Activated CD8-positive, alpha-beta memory T cell treated with anti-CD3 and anti-CD28 coated beads, Interleukin-2, amount 10 ng/mL, durations not matched to agents 7 days and 5 days (primary cell): ENCODE measurements at regions not wholly inside any gene's neighbourhood (a gene's known extent, or its start where the extent isn't known, plus 50 kb on each side); places are given as distances from the start of the nearest gene placed in this dataset.

Experiments used
- ATAC-seq: fragments of 150-1000 bp; cut with Tn5 transposase; one replicate; pipeline ENCODE4 v1.10.0; 2021; ENCODE audit warnings: moderate library complexity
- CTCF ChIA-PET: fragments of 350-600 bp; sonication (Branson Sonifier 250); formaldehyde crosslinking; loops from one replicate; lab custom pipeline; 2021; ENCODE audit warnings: antibody characterized with exemption; lab: Charles Lee
- DNase-seq: peaks from one replicate; pipeline ENCODE4 v3.0.0-alpha.2; 2020
- H3K27ac Mint-ChIP-seq: one replicate; pipeline ENCODE4 v1.8.0; 2021; ENCODE audit warnings: mild to moderate bottlenecking, mixed read lengths
- H3K27me3 Mint-ChIP-seq: one replicate; pipeline ENCODE4 v1.8.0; 2021; ENCODE audit warnings: mixed read lengths
- H3K36me3 Mint-ChIP-seq: one replicate; pipeline ENCODE4 v1.8.0; 2021; ENCODE audit warnings: mild to moderate bottlenecking, mixed read lengths
- H3K4me1 Mint-ChIP-seq: one replicate; pipeline ENCODE4 v1.8.0; 2021; ENCODE audit warnings: mixed read lengths
- H3K4me3 Mint-ChIP-seq: one replicate; pipeline ENCODE4 v1.8.0; 2021; ENCODE audit warnings: mild to moderate bottlenecking, moderate library complexity, mixed read lengths
- H3K9me3 Mint-ChIP-seq: one replicate; pipeline ENCODE4 v1.8.0; 2022; ENCODE audit warnings: low read depth, mixed read lengths

DNA sequence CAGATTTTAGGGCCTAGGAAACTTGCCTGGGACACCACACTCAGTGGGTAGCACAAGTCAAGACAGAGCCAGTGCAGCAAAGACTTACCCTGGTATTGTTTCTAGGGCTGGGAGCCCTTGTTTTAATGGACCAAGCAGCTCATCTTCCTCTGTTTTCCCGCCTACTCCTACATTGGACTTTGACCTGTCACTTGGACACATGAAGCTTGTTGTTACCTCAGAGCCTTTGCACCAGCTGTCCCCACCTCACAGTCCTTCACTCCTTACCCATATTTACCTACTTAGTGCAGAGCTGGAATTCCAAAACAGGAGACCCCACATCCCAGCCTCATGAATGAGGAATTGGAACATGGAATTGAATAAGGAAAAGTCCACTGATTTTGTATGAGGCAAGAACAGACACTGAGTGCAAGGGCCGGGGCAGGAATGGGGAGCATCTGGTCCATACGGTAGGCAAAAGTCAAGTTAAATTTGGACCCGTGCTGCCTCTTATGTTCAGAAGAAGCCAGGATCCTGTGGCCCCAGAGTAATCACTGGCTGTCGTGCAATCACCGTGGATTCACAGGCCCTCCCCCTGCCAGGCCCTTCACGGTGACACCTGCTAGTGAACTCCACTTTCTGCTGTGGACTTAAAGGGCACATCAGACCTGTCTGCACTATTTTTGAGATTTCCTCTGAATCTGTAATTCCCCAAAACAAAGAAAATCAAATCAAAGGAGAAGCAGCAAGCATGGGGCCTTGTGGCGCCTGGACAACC lies 236.9 kb upstream of the PMEPA1 start:
- H3K4me1 Mint-ChIP-seq: no peaks in the 10 kb centered on the region
- no peaks in the 10 kb centered on the region for H3K36me3 Mint-ChIP-seq
- CTCF ChIA-PET: no interaction called here
- H3K4me3 Mint-ChIP-seq: no peak overlapping the region
- no peak for ATAC-seq
- no peaks in the 10 kb centered on the region for H3K27me3 Mint-ChIP-seq
- peaks cover 2% of the 10 kb centered on the region for H3K9me3 Mint-ChIP-seq
- no peak for DNase-seq
- no peak overlapping the region for H3K27ac Mint-ChIP-seq

- ATAC-seq (no peak), DNase-seq (no peak)
- Mint-ChIP-seq H3K36me3 (no peaks in the 10 kb centered on the region), H3K9me3 (peaks cover 2% of the 10 kb centered on the region), H3K27ac (no peak overlapping the region), H3K4me1 (no peaks in the 10 kb centered on the region), H3K27me3 (no peaks in the 10 kb centered on the region), H3K4me3 (no peak overlapping the region)
- CTCF ChIA-PET: no interaction called here
Observed at GRCh38 chr20:57944988-57945387, 235.2 kb upstream of the PMEPA1 start.

DNA sequence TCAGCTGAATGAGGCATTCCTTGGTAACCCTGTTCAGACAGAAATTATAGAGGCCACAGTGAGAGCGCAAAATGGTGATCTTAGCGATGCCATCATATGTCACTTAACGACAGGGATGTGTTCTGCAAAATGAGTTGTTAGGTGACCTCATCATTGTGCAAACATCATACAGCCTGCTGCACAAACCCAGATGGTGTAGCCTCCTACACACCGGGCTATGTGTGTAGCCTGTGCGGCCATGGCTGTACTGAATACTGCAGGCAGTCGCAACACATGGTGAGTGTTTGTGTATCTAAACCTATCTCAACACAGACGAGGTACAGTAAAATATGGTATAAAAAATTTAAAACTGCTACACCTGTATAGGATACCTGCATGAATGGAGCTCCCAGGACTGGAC lies 234.1 kb upstream of the PMEPA1 start:
- CTCF ChIA-PET: no interaction called here
- Mint-ChIP-seq H3K27me3 (no peaks in the 10 kb centered on the region), H3K4me1 (no peaks in the 10 kb centered on the region), H3K9me3 (peaks cover 2% of the 10 kb centered on the region), H3K27ac (no peak overlapping the region), H3K4me3 (no peak overlapping the region), H3K36me3 (no peaks in the 10 kb centered on the region)
- DNase-seq (no peak), ATAC-seq (no peak)

DNA sequence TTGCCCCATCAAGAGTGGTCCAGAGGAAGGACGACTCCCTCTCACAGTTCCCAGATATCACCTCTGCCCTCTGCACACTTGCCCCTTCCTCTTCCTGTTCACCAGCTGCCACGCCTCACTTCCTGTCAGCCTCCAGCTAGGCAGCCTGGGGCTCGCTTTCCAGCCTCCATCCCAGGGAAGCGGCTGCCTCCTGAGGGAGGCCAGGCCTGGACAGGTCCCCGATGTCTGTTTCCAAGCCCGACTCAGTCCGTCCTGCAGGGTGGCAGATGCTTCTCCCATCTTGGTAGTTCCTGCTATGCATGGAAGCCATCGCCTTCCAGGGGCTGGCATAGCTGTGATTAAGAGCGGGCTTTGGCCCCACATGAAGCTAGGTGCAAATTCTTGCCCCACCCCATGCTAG lies 233.5 kb upstream of the PMEPA1 start:
- H3K4me1 Mint-ChIP-seq: no peaks in the 10 kb centered on the region
- no peak overlapping the region for H3K4me3 Mint-ChIP-seq
- H3K27me3 Mint-ChIP-seq: no peaks in the 10 kb centered on the region
- ATAC-seq: no peak
- H3K27ac Mint-ChIP-seq: no peak overlapping the region
- no peak for DNase-seq
- CTCF ChIA-PET: no interaction called here
- no peaks in the 10 kb centered on the region for H3K36me3 Mint-ChIP-seq
- no peaks in the 10 kb centered on the region for H3K9me3 Mint-ChIP-seq

DNA sequence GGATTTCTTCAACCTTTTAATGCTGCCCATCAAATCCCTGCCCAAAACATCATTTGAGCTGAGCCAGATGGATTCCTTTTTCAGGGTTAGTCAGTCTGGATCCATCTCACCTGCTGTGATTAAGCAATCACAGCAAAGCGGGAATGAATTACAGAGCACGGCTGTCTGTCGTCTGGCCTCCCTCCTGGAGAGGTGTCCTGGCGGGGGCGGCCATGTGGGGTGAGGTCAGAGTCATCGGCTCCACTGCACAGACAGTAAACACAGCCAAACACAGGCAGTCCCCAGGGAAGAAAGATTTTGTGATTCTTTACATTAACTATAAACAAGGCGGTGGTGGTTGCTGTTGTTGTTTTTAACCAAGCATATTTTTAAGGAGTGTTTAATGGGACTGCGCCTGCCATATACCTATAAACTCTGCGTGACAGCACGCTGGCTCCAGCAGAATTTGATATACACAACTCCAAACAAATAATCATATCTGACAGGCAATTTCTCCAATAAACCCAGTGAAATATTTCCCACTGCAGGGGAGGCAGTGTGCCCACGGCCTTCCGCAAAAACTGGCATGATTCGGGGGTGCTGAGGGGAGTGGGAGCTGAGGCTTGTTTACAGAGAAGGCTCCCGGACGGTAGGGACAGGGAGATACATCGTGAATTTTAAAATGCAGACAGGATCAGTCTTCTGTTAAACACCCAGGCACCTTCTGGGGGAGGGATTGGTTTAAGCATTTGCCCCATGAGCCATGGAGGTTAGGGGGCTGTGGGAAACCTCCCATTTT lies 232.0 kb upstream of the PMEPA1 start:
- no peaks in the 10 kb centered on the region for H3K4me1 Mint-ChIP-seq
- no peak overlapping the region for H3K27ac Mint-ChIP-seq
- no peak overlapping the region for H3K4me3 Mint-ChIP-seq
- H3K27me3 Mint-ChIP-seq: no peaks in the 10 kb centered on the region
- CTCF ChIA-PET: no interaction called here
- no peaks in the 10 kb centered on the region for H3K9me3 Mint-ChIP-seq
- no peak for ATAC-seq
- H3K36me3 Mint-ChIP-seq: no peaks in the 10 kb centered on the region
- no peak for DNase-seq

DNA sequence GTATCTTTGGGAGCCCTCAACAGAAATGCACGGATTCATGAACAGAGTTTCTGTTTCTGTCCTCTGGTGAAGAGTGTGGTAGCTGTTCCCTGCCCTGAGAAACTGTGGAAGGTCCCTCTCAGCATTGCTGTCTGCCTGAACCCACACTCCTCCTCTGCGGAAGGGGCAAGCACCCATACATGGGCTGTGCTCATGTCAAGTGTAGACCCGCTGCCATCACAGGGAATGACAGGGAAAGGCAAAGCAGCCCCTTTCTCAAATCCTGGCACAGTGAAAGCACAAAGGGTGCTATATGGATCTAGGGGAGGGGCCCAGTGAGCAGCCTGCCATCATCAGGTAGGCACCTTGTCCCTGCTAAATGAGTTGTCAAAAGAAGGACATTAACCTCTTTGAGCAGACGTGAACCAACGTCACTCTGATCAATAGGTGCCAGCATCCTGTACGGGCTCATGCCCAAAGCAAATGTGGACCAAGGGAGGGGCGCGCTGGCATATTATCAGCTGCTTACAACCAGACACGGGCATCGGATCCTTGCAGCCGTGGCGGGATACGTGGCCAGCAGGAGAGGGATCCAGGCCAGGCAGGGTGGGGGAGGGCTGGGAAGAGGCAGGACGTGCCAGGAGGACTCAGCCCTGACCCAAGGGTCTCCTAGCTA lies 231.2 kb upstream of the PMEPA1 start:
- no peak for ATAC-seq
- no peak overlapping the region for H3K4me3 Mint-ChIP-seq
- CTCF ChIA-PET: no interaction called here
- H3K27me3 Mint-ChIP-seq: no peaks in the 10 kb centered on the region
- no peaks in the 10 kb centered on the region for H3K4me1 Mint-ChIP-seq
- no peaks in the 10 kb centered on the region for H3K9me3 Mint-ChIP-seq
- no peak overlapping the region for H3K27ac Mint-ChIP-seq
- no peak for DNase-seq
- H3K36me3 Mint-ChIP-seq: no peaks in the 10 kb centered on the region

DNA sequence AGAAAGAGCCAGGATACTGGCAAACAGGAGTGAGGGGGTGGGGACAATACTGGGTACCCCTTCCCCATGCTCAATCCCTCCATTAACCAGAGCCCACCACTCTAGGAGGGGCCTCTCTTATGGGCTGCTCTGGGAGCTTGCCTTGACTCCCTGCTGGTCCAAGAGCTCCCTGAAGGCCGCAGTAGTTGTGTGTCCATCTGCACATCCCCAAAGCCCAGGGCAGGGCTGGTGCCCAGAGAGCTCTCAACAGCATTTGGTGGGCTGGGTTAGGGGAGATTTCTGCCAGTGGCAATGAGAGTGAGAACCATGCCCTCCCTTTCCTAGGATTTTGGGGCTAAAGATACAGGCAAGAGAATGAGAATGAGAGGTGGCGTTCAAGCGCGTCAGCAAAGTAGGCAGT lies 230.6 kb upstream of the PMEPA1 start:
- Mint-ChIP-seq H3K27ac (no peak overlapping the region), H3K36me3 (no peaks in the 10 kb centered on the region), H3K9me3 (no peaks in the 10 kb centered on the region), H3K4me3 (no peak overlapping the region), H3K27me3 (no peaks in the 10 kb centered on the region), H3K4me1 (no peaks in the 10 kb centered on the region)
- ATAC-seq (no peak), DNase-seq (no peak)
- CTCF ChIA-PET: no interaction called here

- no peak overlapping the region for H3K27ac Mint-ChIP-seq
- H3K9me3 Mint-ChIP-seq: no peaks in the 10 kb centered on the region
- H3K36me3 Mint-ChIP-seq: no peaks in the 10 kb centered on the region
- no peaks in the 10 kb centered on the region for H3K4me1 Mint-ChIP-seq
- H3K4me3 Mint-ChIP-seq: no peak overlapping the region
- H3K27me3 Mint-ChIP-seq: no peaks in the 10 kb centered on the region
- CTCF ChIA-PET: no interaction called here
- DNase-seq (no peak), ATAC-seq (no peak)
Observed at GRCh38 chr20:57939499-57939898, 229.7 kb upstream of the PMEPA1 start.

DNA sequence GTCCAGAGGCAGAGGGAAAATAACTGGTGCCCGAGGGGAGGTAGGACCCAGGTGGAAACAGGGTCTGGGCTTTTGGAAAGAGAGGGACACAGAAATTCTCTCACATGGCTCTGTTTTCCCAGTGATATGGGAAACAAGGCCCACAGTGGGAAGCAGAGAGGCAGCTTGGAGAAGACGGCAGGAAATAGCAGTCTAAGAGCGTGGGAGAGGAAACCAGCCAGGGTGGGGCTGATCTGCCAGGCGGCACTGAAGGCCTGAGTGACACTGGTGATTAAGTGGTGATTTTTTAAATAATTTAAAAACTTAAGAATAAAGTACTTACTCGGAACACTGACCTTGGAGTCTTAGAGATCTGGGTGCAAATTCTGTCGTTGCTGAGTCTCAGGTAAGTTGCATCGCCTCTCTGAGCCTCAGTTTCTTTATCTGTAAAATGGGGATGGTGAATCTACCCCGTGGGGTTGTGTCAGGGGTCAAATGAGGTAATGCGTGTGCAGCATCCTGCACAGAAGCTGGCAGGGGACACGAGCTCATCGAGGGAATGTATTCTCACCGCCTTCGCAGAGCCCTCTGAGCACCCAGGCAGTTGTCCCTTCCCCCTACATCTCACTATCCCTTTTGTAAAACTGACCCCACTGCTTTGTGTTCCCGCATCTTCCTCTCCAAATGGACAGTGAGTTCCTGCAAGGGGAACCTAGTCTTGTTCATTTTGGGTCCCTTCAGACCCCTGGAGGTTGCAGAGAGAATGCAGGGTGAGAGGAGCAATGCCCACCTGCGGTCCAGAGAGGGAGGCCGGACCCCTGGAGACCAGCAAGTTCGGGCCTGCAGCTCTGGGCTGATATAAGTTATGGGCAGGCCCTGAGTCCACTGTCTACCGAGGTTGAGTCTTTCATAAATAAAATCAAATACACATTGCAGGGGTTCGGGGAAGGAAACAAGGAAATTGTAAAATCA lies 228.6 kb upstream of the PMEPA1 start:
- no peak overlapping the region for H3K4me3 Mint-ChIP-seq
- ATAC-seq (no peak), DNase-seq (no peak)
- no peak overlapping the region for H3K27ac Mint-ChIP-seq
- H3K4me1 Mint-ChIP-seq: no peaks in the 10 kb centered on the region
- H3K36me3 Mint-ChIP-seq: no peaks in the 10 kb centered on the region
- no peaks in the 10 kb centered on the region for H3K27me3 Mint-ChIP-seq
- CTCF ChIA-PET: no interaction called here
- H3K9me3 Mint-ChIP-seq: no peaks in the 10 kb centered on the region

- Mint-ChIP-seq H3K4me1 (no peaks in the 10 kb centered on the region), H3K27me3 (no peaks in the 10 kb centered on the region), H3K9me3 (no peaks in the 10 kb centered on the region), H3K4me3 (no peak overlapping the region), H3K27ac (no peak overlapping the region), H3K36me3 (no peaks in the 10 kb centered on the region)
- CTCF ChIA-PET: no interaction called here
- ATAC-seq (no peak), DNase-seq (no peak)
Observed at GRCh38 chr20:57936636-57937385, 227.0 kb upstream of the PMEPA1 start.

DNA sequence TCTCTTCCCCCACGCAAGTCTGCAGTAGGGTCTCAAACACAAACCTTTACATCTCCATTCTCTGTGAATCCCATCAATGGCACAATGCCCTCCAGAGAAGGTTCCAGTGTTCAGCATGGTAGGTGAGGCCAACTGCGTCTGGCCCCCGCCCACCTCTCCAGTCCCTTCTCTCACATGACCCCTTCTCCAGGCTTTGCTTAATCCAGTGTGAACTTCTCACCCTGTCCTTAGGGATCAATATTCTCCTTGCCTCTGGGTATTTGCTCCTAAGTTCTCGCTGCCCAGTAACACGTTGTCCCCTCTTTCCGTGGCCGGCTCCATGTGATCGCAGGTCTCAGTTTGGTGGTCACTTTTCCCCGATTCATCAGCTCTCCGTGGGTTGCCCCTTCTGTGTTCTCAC lies 225.1 kb upstream of the PMEPA1 start:
- CTCF ChIA-PET: no interaction called here
- Mint-ChIP-seq H3K27me3 (peaks cover 2% of the 10 kb centered on the region), H3K36me3 (no peaks in the 10 kb centered on the region), H3K4me1 (no peaks in the 10 kb centered on the region), H3K27ac (no peak overlapping the region), H3K4me3 (no peak overlapping the region), H3K9me3 (no peaks in the 10 kb centered on the region)
- DNase-seq: no peak
- ATAC-seq: no peak

DNA sequence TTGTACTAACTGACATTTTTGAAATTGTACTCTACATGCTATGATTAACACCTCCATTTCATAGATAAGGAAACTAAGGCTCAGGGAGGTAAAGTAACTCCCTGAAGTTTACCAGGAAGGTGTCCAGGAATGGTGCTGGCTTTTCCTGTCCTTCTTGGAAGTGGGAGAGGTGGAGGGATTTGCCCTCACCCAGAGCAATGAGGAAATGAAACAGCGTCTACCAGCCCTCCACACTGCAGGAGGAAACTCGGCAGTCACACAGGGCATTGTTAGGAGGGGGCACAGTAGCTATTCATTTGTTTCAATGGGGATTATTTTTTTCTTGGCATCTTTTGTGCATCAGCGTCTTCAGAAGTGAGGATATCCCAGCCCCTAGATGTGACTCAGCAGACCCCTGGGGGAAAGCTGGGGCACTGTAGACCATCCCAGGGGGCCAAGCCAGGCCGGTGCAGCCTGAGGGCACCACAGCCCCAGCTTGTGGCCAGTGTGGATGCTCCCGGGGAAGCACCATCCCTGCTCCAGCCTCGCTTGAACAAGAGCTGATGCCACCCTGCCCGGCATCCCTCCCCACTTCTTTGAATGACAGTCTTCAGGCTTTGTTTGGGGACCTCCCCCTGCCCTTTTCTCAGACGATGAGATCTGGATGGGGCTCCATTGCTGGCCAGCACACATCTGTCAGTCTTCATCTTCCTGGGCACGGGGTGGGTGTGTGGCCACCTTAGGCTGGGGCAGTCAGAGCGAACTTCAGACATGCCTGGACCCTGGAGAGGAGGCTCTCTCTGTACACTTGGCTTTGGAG lies 224.4 kb upstream of the PMEPA1 start:
- no peaks in the 10 kb centered on the region for H3K9me3 Mint-ChIP-seq
- CTCF ChIA-PET: no interaction called here
- no peaks in the 10 kb centered on the region for H3K4me1 Mint-ChIP-seq
- H3K27me3 Mint-ChIP-seq: peaks cover 3% of the 10 kb centered on the region
- H3K4me3 Mint-ChIP-seq: no peak overlapping the region
- DNase-seq: no peak
- no peak for ATAC-seq
- no peaks in the 10 kb centered on the region for H3K36me3 Mint-ChIP-seq
- no peak overlapping the region for H3K27ac Mint-ChIP-seq
